COLO668 (cell line): ENCODE measurements at regions not wholly inside any gene's neighbourhood (a gene's known extent, or its start where the extent isn't known, plus 50 kb on each side); places are given as distances from the start of the nearest gene placed in this dataset.

Source experiments
- DNase-seq: peaks from one replicate; lab custom pipeline; 2025; ENCODE audit not compliant: unreplicated experiment; lab: John Stamatoyannopoulos, UW

DNA sequence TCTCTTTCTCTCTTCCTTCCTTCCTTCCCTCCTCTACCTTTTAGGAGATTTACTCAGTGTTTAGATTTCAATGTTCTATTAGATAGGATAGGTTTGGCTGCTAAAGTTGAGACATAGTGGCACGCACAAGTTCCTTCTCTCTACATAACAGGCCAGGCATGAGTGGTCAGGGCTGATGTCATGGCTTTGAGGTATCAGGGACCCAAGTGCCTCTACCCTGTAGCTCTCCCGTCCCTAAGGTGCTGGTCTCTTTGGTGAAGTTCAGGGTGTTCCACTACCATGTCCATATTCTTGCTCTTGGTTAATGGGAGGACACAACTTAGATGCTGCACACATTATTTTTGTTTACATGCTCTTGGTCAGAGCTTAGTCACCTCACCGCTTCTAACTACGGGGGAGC lies 245.3 kb downstream of the QKI start:
- DNase-seq: no peak

GRCh38 chr6:163655217-163656121 lies 241.0 kb downstream of the QKI start:
- DNase-seq: no peak

GRCh38 chr6:163651915-163652668 lies 237.6 kb downstream of the QKI start:
- DNase-seq: no peak

DNA sequence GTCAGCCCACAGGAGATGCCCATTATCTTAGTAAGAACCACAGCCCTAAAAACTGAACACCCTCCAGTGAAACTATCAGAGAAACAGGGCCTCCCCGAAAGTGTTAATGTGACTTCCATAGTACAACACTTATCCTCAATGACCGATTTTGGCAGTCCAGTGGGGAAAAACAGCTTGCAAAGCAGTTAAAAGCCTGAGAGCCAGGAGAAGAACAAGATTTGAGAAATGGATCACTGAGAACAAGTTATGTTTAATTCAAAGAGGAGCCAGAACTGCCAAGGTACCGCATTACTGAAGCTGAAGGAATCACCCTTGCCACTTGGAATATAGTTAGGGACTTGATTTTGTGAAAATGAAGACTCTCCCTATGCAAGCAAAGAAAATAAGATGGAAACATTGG lies 236.9 kb downstream of the QKI start:
- no peak for DNase-seq

GRCh38 chr6:163648868-163649267 lies 234.3 kb downstream of the QKI start:
- DNase-seq: no peak

DNA sequence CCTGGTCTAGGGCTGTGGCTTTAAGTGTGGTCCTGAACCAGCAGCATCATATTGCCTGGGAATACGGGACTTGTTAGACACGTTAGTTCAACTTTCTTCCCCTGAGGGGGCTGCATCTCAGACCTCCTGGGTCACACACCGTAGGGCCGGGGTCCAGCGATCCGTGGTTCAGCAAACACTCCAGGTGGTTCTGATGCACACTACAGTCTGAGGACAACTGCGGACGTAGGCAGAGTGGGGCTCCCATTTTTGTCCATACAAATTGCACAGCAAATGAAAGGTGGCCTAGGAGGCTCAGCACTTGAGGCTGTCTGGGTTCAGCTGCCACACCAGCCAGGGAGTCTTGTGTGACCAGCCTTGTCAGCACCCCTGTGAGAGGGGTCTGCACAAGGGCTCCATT lies 233.1 kb downstream of the QKI start:
- DNase-seq: no peak

- no peak for DNase-seq
These were observed 232.3 kb downstream of the QKI start for GRCh38 chr6:163646866-163647265.

DNA sequence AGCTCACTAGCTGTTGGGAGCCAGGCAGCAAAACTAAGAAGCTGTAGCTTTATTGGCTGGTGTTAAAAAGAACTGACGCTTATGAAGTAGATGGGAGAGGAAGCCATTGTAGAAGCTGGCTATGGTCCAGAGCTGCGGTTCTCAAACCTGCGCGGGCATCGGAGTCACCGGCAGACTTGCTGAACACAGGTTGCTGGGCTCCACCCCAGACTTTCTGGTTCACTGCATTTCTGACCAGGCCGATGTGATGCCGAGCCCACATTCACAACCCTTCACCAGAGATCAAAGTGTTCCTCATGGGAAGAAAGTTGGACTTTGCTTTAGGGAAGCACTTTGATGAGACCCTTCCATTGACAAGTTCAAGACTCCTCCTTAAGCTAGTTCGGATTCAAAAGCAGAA lies 231.6 kb downstream of the QKI start:
- DNase-seq: no peak

DNA sequence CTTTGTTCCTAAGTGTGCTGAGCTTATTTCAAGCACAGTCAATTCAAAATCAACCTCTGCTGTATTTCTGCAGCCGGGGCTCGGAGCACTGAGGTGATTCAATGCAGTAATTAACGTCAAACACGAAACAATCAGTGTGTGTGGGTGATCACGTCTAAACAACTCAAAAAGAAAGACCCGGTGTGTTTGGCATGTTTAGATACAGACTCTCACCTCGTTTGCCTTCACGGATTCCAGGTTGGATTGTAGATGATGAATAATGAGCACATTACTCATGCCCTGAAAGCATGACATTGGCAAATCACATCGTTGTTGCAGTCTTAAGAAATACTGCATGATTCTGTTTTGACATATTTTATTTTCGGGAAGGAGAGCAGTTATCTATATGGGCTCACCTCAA lies 231.0 kb downstream of the QKI start:
- no peak for DNase-seq

DNA sequence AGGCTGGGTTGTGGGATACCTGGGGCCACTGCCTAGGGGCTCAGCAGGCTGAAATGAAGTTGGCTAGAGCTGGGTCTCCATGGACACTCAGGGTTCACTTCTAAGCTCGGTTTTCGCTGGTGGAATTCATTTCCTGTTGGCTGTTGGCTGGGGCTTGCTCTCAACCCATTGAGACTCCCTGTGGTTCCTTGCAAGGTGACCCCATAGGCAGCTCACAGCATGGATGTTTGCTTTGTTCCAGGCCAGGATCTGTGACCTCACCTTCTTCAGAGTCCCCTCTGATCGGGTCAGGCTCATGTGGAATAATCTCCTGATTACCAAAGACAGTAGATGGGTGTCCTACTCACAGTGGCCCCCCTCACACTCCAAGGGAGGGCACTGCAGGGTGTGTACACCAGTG lies 229.3 kb downstream of the QKI start:
- DNase-seq: no peak

- DNase-seq: no peak
These were observed 227.2 kb downstream of the QKI start for GRCh38 chr6:163641706-163642105.

- DNase-seq: no peak
These were observed 226.1 kb downstream of the QKI start for GRCh38 chr6:163640641-163641040.

DNA sequence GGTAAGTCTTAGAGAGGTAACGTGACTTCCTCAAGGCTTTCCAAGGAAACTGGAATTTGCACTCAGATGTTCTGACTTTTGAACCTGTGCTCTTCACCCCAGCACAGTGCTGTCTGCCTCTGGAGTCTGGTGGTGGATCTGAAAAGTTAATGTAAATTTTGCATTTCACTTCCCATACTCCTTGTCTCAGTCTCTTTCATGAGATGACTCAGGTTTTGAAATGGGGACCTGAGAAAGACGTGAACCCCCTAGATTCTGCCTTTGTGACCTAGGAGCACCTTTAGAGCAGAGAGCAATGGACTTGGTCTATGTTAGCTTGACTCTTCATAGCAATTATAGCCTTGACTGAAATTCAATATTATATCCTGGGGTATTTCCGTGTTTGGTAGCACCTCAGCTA lies 223.0 kb downstream of the QKI start:
- DNase-seq: no peak

GRCh38 chr6:163635731-163636364 lies 221.3 kb downstream of the QKI start:
- no peak for DNase-seq

GRCh38 chr6:163635315-163635714 lies 220.8 kb downstream of the QKI start:
- no peak for DNase-seq

GRCh38 chr6:163634211-163635171 lies 220.0 kb downstream of the QKI start:
- peak; percentile 86 for DNase-seq

DNA sequence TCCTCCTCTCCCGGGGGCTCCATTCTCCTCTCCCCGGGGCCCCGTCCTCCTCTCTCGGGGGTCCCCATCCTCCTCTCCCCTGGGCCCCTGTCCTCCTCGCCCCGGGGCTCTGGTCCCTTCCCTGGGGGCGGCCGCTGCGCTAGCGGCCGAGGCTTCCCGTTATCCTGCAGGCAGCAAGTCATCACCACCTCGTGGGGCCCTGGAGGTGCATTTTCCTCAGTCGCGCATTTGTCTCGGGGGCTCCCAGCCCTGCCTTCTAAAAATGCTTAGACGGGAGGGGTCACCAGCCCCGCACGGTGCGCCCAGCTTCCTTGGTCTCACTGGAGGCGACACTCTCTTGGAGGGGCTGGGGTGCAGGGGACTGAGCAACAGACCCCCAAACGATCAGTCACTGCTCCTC lies 216.5 kb downstream of the QKI start:
- no peak for DNase-seq

DNA sequence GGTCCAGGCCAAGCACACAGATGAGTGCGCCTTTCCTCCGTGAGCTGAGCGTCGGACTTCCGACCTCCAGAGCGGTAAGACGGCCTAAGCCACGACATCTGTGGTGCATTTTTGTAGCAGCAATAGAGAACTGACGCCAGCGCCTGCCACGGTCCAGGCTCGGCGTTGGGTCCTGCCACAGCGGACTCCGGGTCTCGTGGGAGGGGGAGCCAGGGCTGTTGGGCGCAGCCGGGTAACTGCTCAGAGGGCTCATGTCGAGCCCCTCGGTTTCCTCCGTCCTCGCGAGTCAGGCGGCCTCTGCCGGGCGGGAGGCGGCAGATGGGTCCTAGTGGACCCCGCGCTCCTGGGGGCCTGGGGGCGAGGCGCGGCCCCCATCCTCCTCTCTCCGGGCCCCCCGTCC lies 216.1 kb downstream of the QKI start:
- no peak for DNase-seq

DNA sequence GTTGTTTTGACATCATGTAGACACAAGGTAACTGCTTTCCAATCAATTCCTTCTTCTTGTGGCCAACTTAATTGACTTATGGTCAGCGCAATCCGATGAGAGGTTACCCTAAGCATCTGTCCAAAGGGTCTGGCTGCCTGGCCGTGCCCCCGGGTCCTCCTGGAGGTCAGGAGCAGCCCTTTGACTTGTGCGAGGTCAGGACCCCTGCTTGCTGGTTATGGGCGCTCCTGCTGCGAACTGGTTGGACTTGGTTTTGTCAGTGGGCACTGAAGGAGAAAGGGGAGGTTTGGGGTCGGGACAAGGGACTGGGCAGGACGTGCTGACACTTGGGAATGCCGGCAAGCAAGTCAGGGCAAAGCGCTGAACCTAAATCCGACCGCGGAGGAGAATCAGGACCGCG lies 215.6 kb downstream of the QKI start:
- DNase-seq: no peak
